HG02973 (cell line): ENCODE measurements at regions not wholly inside any gene's neighbourhood (a gene's known extent, or its start where the extent isn't known, plus 50 kb on each side); places are given as distances from the start of the nearest gene placed in this dataset.
"Not testable (repeated sequence)": the region's sequence is repeated elsewhere in the genome, so short reads cannot be mapped to it uniquely, and the experiment has no call there.

Experiments used
- ATAC-seq: cut with Tn5 transposase; IDR thresholded peaks from one replicate; pipeline ENCODE4 v1.9.1; 2021; ENCODE audit warnings: moderate library complexity; ENCODE audit not compliant: unreplicated experiment

DNA sequence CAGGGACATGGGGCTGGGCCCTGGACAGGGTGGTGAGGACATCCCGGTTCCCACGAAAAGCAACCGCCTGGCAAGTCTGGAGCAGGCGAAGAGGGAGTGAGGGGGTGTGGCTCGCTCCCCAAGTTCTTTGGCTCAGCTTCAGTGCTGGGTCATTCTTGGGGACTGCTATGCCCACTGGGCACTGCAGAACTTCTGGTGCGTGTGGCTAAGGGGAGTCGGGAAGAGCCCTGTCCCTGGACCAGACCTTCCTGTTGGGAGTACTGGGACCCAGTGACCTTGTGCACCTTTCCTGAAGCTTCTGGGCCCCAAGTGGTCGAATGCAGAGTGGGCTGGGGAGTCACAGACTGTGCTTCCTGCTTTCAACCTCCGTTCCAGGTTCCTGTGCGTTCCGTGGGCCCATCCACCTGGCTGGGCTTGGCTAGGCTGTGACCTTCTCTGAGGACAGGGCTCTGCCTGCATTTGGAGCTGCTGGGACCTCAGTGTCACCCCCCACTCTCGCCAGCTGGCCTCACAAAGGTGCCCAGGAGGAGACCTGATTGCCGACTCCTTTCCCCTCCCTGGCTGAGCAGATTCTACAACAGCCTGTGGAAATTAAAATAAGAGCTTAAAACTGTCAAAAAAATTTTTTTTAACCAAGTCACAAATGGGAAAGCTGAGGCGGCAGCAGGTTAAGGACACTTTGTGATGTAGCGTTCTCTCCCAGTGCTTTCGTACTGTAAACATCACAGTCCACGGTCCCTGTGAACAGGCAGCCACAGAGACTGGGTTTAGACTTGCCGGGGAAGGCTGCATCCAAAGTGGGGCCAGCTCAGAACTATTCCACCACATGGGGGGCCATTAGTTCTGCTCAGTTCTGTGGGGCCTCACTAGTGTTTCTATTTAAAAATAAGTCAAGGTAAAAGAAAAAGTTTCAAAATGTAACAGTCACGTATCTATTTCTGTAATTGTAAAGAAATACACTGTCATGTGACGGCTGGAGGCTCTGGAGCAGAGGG, 63.8 kb upstream of the WNT7B start:
- ATAC-seq: no peak

GRCh38 chr22:46041642-46042041, 64.7 kb upstream of the WNT7B start:
- no peak for ATAC-seq

DNA sequence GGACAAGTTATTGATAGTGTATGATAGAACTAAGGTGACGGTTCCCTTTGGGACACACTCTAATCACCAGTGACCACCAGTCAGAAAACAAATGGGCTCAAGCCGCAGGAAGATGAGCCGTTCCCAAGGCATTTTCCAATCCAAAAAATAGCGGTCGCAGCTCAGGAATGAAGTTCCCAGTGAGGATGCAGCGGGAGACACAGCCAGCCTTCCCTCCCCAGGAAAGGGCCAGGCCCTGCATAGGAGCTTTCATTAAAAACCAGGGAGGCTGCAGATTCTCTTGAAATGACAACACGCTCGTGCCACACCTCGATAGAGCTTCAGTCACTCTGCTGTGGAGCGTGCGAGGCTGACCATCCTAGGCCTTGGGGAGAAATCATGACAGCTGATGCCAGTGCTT, 65.8 kb upstream of the WNT7B start:
- ATAC-seq: no peak

GRCh38 chr22:46043339-46043738, 66.4 kb upstream of the WNT7B start:
- ATAC-seq: no peak

- ATAC-seq: no peak
Measured at GRCh38 chr22:46043816-46044620, 67.1 kb upstream of the WNT7B start.

DNA sequence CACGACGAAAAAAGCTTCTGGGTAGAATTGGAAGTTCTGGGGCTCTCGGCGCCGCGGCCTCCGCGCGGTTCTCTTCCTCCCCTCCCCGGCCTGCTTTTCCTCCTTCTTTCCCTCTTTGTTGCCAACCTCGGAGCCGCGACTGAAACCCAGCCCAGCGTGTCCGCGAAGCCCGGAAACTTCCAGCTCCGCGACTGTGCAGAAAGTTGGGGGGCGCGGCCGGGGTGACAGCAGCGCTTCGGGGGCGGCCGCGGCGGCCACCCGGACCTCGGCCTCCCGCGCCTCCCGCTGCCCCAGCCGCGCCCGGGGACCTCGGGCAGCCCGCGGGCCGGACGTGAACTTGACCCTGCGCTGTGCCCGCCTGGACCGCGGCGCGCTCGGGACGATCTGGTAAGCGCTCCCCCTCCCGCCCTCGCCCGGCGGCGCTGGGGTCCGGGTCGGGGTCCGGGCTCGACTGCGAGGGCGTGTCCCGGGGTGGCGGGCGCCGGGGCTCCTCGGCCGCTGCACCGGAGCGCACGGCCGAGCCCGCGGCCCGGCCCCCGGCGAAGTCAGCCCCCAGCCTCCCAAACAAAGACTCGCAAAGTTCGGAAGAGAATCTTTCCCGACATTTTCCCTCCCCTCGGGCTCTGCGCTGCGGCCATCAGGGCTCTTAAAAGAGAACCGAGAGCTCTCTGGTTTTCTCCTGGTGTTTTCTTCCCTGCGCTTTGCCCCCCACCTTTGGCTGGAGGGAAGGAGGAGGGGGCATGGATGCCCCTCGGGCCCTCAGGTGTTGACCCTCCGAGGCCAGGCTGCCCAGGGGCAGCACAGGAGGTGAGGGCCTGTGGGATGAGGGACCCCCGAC, 67.9 kb upstream of the WNT7B start:
- no peak for ATAC-seq

DNA sequence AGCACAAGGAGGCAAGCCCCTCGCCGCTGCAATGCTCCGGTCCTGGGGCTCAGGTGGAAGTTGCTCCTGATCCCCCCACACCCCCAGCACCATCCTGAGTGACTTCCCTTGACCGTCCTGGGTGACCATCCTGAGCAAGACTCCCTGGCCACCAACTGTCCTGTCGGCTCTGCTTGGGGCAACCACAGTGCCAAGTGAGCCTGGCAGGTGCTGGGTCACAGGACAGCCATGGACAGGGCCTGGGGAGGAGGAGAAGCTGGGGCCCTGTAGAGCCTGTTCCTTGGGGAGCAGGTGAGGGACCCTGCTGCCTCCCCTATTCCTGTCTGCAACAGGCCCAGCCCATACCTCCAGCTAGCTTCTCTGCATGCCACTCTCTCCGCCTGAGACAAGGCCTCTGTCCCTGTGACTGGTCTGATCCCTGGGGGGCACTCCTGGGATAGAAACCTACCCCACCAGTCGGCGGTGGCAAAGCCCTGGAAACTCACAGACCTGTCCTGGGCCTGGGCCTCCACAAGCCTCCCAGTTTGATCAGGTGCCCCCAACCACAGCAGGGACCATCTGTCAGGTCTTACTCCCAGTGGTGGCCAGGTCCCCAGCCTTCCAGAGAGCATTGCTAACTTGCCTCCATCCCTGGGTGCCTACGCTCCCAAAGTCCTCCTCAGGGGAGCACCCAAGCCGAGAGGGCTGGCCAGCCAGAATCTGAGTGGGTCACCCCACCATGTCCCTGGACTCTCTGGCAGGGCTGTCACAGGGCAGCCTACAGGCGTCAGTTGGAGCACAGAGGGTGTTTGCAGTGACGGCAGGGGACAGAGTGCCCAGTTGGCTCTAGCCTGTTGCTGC, 68.7 kb upstream of the WNT7B start:
- ATAC-seq: no peak

- ATAC-seq: no peak
Measured at GRCh38 chr22:46046299-46046685, 69.3 kb upstream of the WNT7B start.

GRCh38 chr22:46047226-46047625, 70.3 kb upstream of the WNT7B start:
- ATAC-seq: no peak

GRCh38 chr22:46047841-46048595, 71.1 kb upstream of the WNT7B start:
- ATAC-seq: no peak

GRCh38 chr22:46048661-46049060, 71.7 kb upstream of the WNT7B start:
- not testable (repeated sequence) for ATAC-seq

DNA sequence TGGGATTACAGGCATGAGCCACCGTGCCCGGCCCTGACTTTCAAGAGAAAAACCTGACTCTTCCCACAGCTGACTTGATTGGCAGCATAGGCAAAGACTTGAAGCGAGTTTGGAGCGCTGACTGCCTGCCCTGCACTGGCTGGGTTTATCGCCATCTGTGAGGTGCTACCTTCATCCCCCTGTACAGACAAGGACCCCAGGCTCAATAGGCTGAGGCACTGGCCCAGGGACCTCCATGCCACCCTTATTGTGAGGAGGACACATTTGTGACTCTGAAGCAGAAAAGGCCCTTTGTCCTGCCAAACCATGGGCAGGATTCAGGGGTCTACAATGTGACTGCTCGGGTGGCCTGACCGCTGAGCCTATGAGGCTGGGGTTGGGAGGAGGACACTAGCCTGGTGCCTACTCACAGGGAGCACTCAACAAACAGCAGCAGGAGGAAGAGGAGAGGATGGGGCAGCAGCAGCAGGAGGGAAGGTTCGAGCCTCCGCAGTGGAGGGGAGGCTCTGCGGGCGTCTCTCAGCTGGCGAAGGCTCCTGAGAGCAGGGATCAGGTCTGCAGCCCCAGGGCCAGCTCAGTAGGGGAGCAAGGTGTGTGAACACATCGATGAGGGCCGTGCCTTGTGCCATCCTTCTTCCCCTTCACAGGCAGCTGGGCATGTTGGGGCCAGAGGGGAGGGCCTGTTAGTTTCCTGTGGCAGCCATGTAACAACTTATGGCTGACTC, 72.9 kb upstream of the WNT7B start:
- no peak for ATAC-seq

DNA sequence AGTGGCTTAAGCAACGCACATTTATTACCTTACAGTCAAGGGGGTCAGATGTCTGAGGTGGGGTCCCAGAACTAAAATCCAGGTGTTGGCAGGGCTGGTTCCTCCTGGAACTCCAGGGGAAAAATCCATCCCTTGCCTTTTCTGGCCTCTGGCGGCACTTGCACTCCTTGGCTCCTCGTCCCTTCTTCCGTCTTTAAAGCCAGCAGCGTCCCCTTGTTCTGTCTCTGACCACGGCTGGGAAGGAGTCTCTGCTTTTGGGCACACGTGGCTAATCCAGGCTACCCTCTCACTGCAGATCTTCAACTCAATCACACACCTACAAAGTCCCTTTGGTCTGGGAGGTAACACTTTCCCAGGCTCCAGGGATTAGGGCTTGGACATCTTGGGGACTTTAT, 73.5 kb upstream of the WNT7B start:
- no peak for ATAC-seq

DNA sequence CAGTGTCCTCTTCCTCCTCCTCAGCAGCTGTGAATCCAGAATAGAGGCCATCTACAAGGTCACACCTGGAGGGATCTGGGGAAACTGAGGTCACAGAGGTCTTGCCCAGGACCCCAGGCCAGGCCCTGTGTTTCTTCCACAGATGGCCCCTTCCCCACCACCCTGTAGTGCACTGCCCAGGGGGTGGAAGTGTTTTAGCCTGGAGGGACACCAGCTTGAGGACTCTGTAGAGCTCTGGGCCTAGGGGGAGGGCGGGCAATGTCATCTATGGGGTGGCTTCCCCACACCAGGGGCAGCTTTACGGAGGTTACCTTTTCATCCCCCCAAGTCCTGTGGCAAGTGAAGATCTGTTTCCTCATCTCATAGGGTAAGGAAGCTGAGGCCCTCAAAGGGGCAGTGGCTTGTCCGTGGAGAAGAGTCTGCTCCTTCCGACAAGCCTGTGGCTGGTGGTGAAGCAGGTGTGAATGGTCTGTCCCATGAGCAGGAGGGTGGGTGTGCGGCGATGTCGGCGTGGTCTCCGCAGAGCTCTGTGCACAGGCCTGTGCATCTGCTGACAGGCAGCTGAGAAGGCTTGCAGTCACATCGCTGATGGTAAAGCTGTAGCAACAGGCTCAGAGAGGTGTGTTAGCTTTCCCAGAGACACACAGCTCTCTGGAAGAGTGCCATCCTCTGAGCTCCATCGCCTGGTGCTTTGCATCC, 74.1 kb upstream of the WNT7B start:
- ATAC-seq: no peak

DNA sequence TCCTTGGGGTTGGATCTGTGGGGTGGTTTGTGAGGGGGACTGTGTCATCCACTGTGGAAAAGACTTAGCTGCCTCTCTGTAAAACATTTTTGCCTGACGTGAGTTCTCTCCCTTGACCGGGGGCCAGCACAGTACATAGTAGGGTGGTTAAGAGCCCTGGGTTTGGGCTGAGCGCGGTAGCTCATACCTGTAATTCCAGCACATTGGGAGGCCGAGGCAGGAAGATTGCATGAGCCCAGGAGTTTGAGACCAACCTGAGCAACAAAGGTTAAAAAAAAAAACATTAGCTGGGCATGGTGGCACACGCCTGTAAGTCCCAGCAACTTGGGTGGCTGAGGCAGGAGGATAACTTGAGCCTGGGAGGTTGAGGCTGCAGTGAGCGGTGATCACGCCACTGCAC, 74.7 kb upstream of the WNT7B start:
- no peak for ATAC-seq

GRCh38 chr22:46052331-46052771, 75.4 kb upstream of the WNT7B start:
- no peak for ATAC-seq

GRCh38 chr22:46052801-46053562, 76.0 kb upstream of the WNT7B start:
- no peak for ATAC-seq
